Trophoblast cell (in vitro differentiated cells and primary cell): ENCODE measurements at regions not wholly inside any gene's neighbourhood (a gene's known extent, or its start where the extent isn't known, plus 50 kb on each side); places are given as distances from the start of the nearest gene placed in this dataset.

Source experiments
- DNase-seq, 2 donors: peaks; one replicate each; pipeline ENCODE4 v3.0.0-alpha.2; 2016
- H2AFZ ChIP-seq: 2 replicates; pipeline ENCODE4 v1.6.1; 2013; ENCODE audit warnings: low read length, moderate library complexity, mild to moderate bottlenecking; ENCODE audit not compliant: insufficient read depth, poor library complexity
- H2AK5ac ChIP-seq: 2 replicates; pipeline ENCODE4 v1.6.1; 2013; ENCODE audit warnings: mild to moderate bottlenecking, low read length
- H2BK120ac ChIP-seq: 2 replicates; pipeline ENCODE4 v1.6.1; 2013; ENCODE audit warnings: low read length, mild to moderate bottlenecking, moderate library complexity; ENCODE audit not compliant: insufficient read depth, poor library complexity
- H2BK12ac ChIP-seq: 2 replicates; pipeline ENCODE4 v1.6.1; 2013; ENCODE audit warnings: mild to moderate bottlenecking, low read length, moderate library complexity
- H2BK5ac ChIP-seq: 2 replicates; pipeline ENCODE4 v1.6.1; 2013; ENCODE audit warnings: low read length, low read depth, moderate library complexity, mild to moderate bottlenecking; ENCODE audit not compliant: poor library complexity
- H3K14ac ChIP-seq: 2 replicates; pipeline ENCODE4 v1.6.1; 2013; ENCODE audit warnings: mild to moderate bottlenecking, low read length
- H3K18ac ChIP-seq: 2 replicates; pipeline ENCODE4 v1.6.1; 2013; ENCODE audit warnings: mild to moderate bottlenecking, low read length
- H3K23ac ChIP-seq: 2 replicates; pipeline ENCODE4 v1.6.1; 2013; ENCODE audit warnings: low read length
- H3K27ac ChIP-seq: 2 replicates; pipeline ENCODE4 v1.5.1; 2013; ENCODE audit warnings: low read depth, mild to moderate bottlenecking, inconsistent platforms, low read length, moderate library complexity
- H3K27me3 ChIP-seq: 2 replicates; pipeline ENCODE4 v1.6.1; 2013; ENCODE audit warnings: inconsistent platforms, mild to moderate bottlenecking, low read length, moderate library complexity; ENCODE audit not compliant: insufficient read depth
- H3K36me3 ChIP-seq, 2 experiments: 1 replicate in 1 of 2; 2 replicates in 1 of 2; pipeline ENCODE4 v1.6.1; 2013; ENCODE audit warnings: low read length in 2 of 2, mild to moderate bottlenecking in 2 of 2, moderate library complexity in 1 of 2; ENCODE audit not compliant: insufficient read depth in 2 of 2, control insufficient read depth in 1 of 2
- H3K4ac ChIP-seq: 2 replicates; pipeline ENCODE4 v1.6.1; 2013; ENCODE audit warnings: low read depth, mild to moderate bottlenecking, low read length, moderate library complexity
- H3K4me1 ChIP-seq, 2 experiments: 1 replicate in 1 of 2; 2 replicates in 1 of 2; pipeline ENCODE4 v1.6.1; 2013; ENCODE audit warnings: low read length in 2 of 2, mild to moderate bottlenecking in 2 of 2, moderate library complexity in 1 of 2; ENCODE audit not compliant: insufficient read depth in 2 of 2, control insufficient read depth in 1 of 2
- H3K4me2 ChIP-seq: 2 replicates; pipeline ENCODE4 v1.6.1; 2013; ENCODE audit warnings: inconsistent platforms, mild to moderate bottlenecking, low read length, moderate library complexity
- H3K4me3 ChIP-seq: 2 replicates; pipeline ENCODE4 v1.5.1; 2013; ENCODE audit warnings: mild to moderate bottlenecking, low read depth, low read length, inconsistent platforms
- H3K79me1 ChIP-seq: one replicate; pipeline ENCODE4 v1.6.1; 2013; ENCODE audit warnings: low read length
- H3K79me2 ChIP-seq: 2 replicates; pipeline ENCODE4 v1.6.1; 2013; ENCODE audit warnings: low read length, mild to moderate bottlenecking; ENCODE audit not compliant: control insufficient read depth, insufficient read depth, poor library complexity
- H3K9ac ChIP-seq: 2 replicates; pipeline ENCODE4 v1.6.1; 2013; ENCODE audit warnings: mild to moderate bottlenecking, low read length
- H3K9me3 ChIP-seq: 2 replicates; pipeline ENCODE4 v1.6.1; 2013; ENCODE audit warnings: low read depth, mild to moderate bottlenecking, control low read depth, inconsistent platforms, low read length; ENCODE audit not compliant: insufficient read depth
- H4K12ac ChIP-seq: 2 replicates; pipeline ENCODE4 v1.6.1; 2013; ENCODE audit warnings: low read depth, mild to moderate bottlenecking, low read length, moderate library complexity
- H4K8ac ChIP-seq: 2 replicates; pipeline ENCODE4 v1.6.1; 2013; ENCODE audit warnings: low read depth, mild to moderate bottlenecking, low read length, moderate library complexity
- H4K91ac ChIP-seq: one replicate; pipeline ENCODE4 v1.6.1; 2013; ENCODE audit warnings: low read depth, mild to moderate bottlenecking, low read length, moderate library complexity
- WGBS: extraction: QIAGEN DNeasy Blood & Tissue Kit; methylation state at CpG from one replicate; pipeline ENCODE4 v1.1.7; 2013; ENCODE audit warnings: missing lambda C conversion rate; ENCODE audit not compliant: insufficient read length, insufficient coverage; ENCODE audit errors: extremely low coverage; 5-methylcytosine and 5-hydroxymethylcytosine counted together

GRCh38 chr20:11015440-11015839 is 341.6 kb upstream of the JAG1 start:
- Histone ChIP-seq H3K4me1 (peaks cover 4% of the 10 kb centered on the region in 2 experiments), H3K18ac (no peak overlapping the region), H3K4ac (no peak overlapping the region), H2BK5ac (no peak overlapping the region), H2AFZ (no peak overlapping the region), H2BK12ac (no peak overlapping the region), H3K4me3 (no peak overlapping the region), H3K27me3 (no peaks in the 10 kb centered on the region), H3K27ac (no peak overlapping the region), H3K23ac (no peak overlapping the region), H3K9ac (no peak overlapping the region), H3K9me3 (no peaks in the 10 kb centered on the region), H3K79me2 (no peaks in the 10 kb centered on the region), H2BK120ac (no peak overlapping the region), H3K4me2 (no peak overlapping the region), H2AK5ac (no peak overlapping the region), H3K79me1 (no peaks in the 10 kb centered on the region), H3K14ac (no peak overlapping the region), H3K36me3 (no peaks in the 10 kb centered on the region), H4K12ac (no peak overlapping the region), H4K91ac (no peak overlapping the region), H4K8ac (no peak overlapping the region)
- WGBS = no CpG with 5 or more reads among the region's 4 CpGs
- DNase-seq = no peak

GRCh38 chr20:11017446-11017845 is 343.6 kb upstream of the JAG1 start:
- H3K27ac ChIP-seq = no peak overlapping the region
- H4K12ac ChIP-seq = no peak overlapping the region
- no peak overlapping the region for H2AFZ ChIP-seq
- no peak overlapping the region for H2BK12ac ChIP-seq
- H3K4ac ChIP-seq = no peak overlapping the region
- no CpG with 5 or more reads among the region's 4 CpGs for WGBS
- no peak overlapping the region for H2BK5ac ChIP-seq
- no peak overlapping the region for H3K23ac ChIP-seq
- no peak overlapping the region for H4K8ac ChIP-seq
- no peak overlapping the region for H2AK5ac ChIP-seq
- no peaks in the 10 kb centered on the region for H3K79me2 ChIP-seq
- H3K14ac ChIP-seq = no peak overlapping the region
- no peak overlapping the region for H4K91ac ChIP-seq
- no peak overlapping the region for H2BK120ac ChIP-seq
- H3K9me3 ChIP-seq = no peaks in the 10 kb centered on the region
- H3K4me1 ChIP-seq = peaks cover 4% of the 10 kb centered on the region in 2 experiments
- no peaks in the 10 kb centered on the region for H3K36me3 ChIP-seq
- no peak overlapping the region for H3K4me2 ChIP-seq
- no peak overlapping the region for H3K9ac ChIP-seq
- no peak overlapping the region for H3K18ac ChIP-seq
- DNase-seq = no peak
- no peak overlapping the region for H3K4me3 ChIP-seq
- no peaks in the 10 kb centered on the region for H3K27me3 ChIP-seq
- no peaks in the 10 kb centered on the region for H3K79me1 ChIP-seq

GRCh38 chr20:11018668-11019170 is 344.9 kb upstream of the JAG1 start:
- Histone ChIP-seq H3K4me2 (no peak overlapping the region), H3K4me1 (peaks cover 4% of the 10 kb centered on the region in 2 experiments), H2BK12ac (no peak overlapping the region), H3K9me3 (no peaks in the 10 kb centered on the region), H3K79me2 (no peaks in the 10 kb centered on the region), H3K4me3 (no peak overlapping the region), H3K27me3 (no peaks in the 10 kb centered on the region), H3K27ac (no peak overlapping the region), H3K18ac (no peak overlapping the region), H3K4ac (no peak overlapping the region), H2BK120ac (no peak overlapping the region), H2BK5ac (no peak overlapping the region), H2AFZ (no peak overlapping the region), H2AK5ac (no peak overlapping the region), H4K8ac (no peak overlapping the region), H3K79me1 (no peaks in the 10 kb centered on the region), H4K91ac (no peak overlapping the region), H3K36me3 (no peaks in the 10 kb centered on the region), H4K12ac (no peak overlapping the region), H3K23ac (no peak overlapping the region), H3K14ac (no peak overlapping the region), H3K9ac (no peak overlapping the region)
- no CpG with 5 or more reads among the region's 6 CpGs for WGBS
- DNase-seq = no peak

- H4K12ac ChIP-seq = no peak overlapping the region
- H2BK5ac ChIP-seq = no peak overlapping the region
- H3K4me2 ChIP-seq = no peak overlapping the region
- H3K4me1 ChIP-seq = peaks cover 4% of the 10 kb centered on the region in 2 experiments
- H3K36me3 ChIP-seq = no peaks in the 10 kb centered on the region
- H3K14ac ChIP-seq = no peak overlapping the region
- H4K91ac ChIP-seq = no peak overlapping the region
- H2BK120ac ChIP-seq = no peak overlapping the region
- H3K18ac ChIP-seq = no peak overlapping the region
- no peak overlapping the region for H3K27ac ChIP-seq
- no CpG with 5 or more reads among the region's 1 CpG for WGBS
- no peak overlapping the region for H3K4me3 ChIP-seq
- H2AFZ ChIP-seq = no peak overlapping the region
- H2AK5ac ChIP-seq = no peak overlapping the region
- H4K8ac ChIP-seq = no peak overlapping the region
- no peaks in the 10 kb centered on the region for H3K79me1 ChIP-seq
- no peak for DNase-seq
- H3K9ac ChIP-seq = no peak overlapping the region
- H3K23ac ChIP-seq = no peak overlapping the region
- H3K27me3 ChIP-seq = no peaks in the 10 kb centered on the region
- no peak overlapping the region for H3K4ac ChIP-seq
- H3K79me2 ChIP-seq = no peaks in the 10 kb centered on the region
- no peak overlapping the region for H2BK12ac ChIP-seq
- no peaks in the 10 kb centered on the region for H3K9me3 ChIP-seq
Measured at GRCh38 chr20:11020712-11021111, 346.9 kb upstream of the JAG1 start.
